H54 (cell line): ENCODE measurements at regions not wholly inside any gene's neighbourhood (a gene's known extent, or its start where the extent isn't known, plus 50 kb on each side); places are given as distances from the start of the nearest gene placed in this dataset.

ENCODE experiments used
- DNase-seq: peaks from one replicate; pipeline ENCODE4 v3.0.0; 2011; ENCODE audit warnings: low spot score, mixed read lengths; ENCODE audit not compliant: insufficient read length
- FAIRE-seq: peaks from 3 replicates; lab custom pipeline; 2011; peaks lifted over from hg19 to GRCh38; lab: Jason Lieb, UNC
- POLR2A ChIP-seq: IDR thresholded peaks from 2 replicates; pipeline ENCODE4 v1.6.1; 2011; ENCODE audit warnings: low read depth, mild to moderate bottlenecking, low read length

DNA sequence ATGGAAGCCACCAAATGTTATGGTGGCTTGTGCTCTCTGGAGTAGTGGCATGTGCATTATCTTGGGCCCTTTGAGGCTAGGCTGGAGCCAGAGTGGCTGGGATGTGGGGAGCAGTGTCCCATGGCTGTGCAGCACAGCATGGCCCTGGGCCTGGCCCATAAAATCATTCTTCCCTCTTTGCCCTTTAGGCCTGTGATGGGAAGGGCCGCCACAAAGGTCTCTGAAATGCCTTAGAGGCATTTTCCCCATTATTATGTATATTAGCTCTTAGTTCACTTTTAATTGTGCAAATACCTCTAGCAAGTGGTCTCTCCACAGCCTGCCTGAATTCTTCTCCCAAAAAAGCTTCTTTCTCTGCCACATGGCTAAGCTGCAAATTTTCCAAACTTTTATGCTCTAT lies 297.3 kb upstream of the IRAK1BP1 start:
- FAIRE-seq, result no peak
- no peak for DNase-seq

DNA sequence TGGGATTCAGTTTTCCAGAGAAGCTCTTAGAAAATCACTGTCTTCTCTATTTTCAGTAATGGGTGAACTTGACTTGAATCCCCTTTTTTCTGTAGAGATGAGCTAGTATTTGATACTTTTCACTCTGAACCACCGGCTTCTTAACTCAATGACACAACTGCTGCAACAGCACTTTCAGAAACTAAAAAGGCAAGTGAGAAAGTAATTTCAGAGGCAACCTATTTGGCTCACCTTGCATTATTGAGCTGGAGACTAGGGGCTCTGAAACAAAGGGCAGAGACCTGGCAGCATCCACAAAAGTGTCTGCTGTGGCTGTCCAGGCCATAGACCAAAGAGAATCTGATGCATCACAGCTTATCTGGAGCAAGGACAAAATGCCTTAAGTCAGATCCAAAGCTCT lies 289.8 kb upstream of the IRAK1BP1 start:
- no peak for DNase-seq
- FAIRE-seq, result no peak
- no peak for TF ChIP-seq POLR2A

More for the DNA sequence above, 297.3 kb upstream of the IRAK1BP1 start:
- TF ChIP-seq POLR2A, result no peak

GRCh38 chr6:78578430-78578829 lies 288.9 kb upstream of the IRAK1BP1 start:
- no peak for FAIRE-seq
- TF ChIP-seq POLR2A, result no peak
- DNase-seq, result no peak

GRCh38 chr6:78580923-78581322 lies 286.4 kb upstream of the IRAK1BP1 start:
- DNase-seq, result no peak
- no peak for FAIRE-seq
- no peak for TF ChIP-seq POLR2A

- FAIRE-seq (no peak), DNase-seq (no peak)
- TF ChIP-seq POLR2A, result no peak
Observed at GRCh38 chr6:78583079-78583478, 284.3 kb upstream of the IRAK1BP1 start.

- TF ChIP-seq POLR2A, result no peak
- DNase-seq (no peak), FAIRE-seq (peak; percentile 27)
Observed at GRCh38 chr6:78589436-78589835, 277.9 kb upstream of the IRAK1BP1 start.

- no peak for TF ChIP-seq POLR2A
- no peak for DNase-seq
- no peak for FAIRE-seq
Observed at GRCh38 chr6:78593898-78594667, 273.3 kb upstream of the IRAK1BP1 start.

- no peak for TF ChIP-seq POLR2A
Observed at GRCh38 chr6:78594668-78595066, 272.7 kb upstream of the IRAK1BP1 start.

GRCh38 chr6:78597966-78598365 lies 269.4 kb upstream of the IRAK1BP1 start:
- FAIRE-seq, result no peak
- no peak for DNase-seq
- no peak for TF ChIP-seq POLR2A

More at GRCh38 chr6:78594668-78595066, 272.7 kb upstream of the IRAK1BP1 start:
- DNase-seq (no peak), FAIRE-seq (no peak)

GRCh38 chr6:78598966-78599365 lies 268.4 kb upstream of the IRAK1BP1 start:
- peak; percentile 30 for DNase-seq
- TF ChIP-seq POLR2A, result no peak
- FAIRE-seq, result peak; percentile 99

- peak; percentile 52 for FAIRE-seq
- TF ChIP-seq POLR2A, result no peak
- DNase-seq, result no peak
Observed at GRCh38 chr6:78599526-78599925, 267.8 kb upstream of the IRAK1BP1 start.

DNA sequence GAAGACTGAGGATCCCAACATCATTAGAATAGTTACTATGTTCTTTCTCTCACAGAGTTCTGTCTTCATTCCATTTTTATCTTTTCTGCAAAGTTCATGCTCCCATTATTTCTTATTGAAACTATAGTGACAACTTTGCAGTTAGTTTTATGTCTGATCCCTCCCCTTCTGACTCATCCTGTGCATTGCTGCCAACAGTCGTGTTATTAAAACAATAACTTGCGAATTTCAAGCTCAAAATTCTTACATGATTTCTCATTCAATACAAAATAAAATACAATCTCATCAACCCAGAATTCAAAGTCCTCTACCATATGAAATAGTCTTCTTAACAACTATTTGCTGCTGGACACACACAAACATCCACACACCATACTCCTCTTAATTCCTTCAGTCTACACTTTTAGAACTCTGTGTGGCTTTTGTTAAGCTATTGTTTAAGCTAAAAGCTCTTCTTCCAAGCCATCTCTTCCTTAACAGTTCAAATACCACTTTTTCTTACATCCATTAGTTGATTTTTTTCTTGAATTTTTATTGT lies 261.4 kb upstream of the IRAK1BP1 start:
- no peak for TF ChIP-seq POLR2A
- FAIRE-seq (peak; percentile 85), DNase-seq (no peak)

DNA sequence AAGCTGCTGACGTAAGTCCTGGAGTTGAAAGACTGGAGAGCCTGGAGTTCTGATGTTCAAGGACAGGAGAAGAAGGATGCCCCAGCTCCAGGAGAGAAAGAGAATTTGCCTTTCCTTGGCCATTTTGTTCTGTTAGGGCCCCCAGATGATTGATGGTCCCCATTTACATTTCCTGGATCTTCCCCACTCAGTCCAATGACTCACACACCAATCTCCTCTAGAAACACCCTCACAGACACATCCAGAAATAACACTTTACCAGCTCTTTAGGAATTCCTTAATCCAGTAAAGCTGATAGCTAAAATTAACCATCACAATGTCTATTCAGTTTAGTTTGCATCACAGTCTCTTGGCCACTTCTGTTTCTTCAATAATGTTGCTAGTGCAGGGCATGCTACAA lies 260.2 kb upstream of the IRAK1BP1 start:
- DNase-seq, result no peak
- FAIRE-seq, result peak; percentile 92
- TF ChIP-seq POLR2A, result no peak

DNA sequence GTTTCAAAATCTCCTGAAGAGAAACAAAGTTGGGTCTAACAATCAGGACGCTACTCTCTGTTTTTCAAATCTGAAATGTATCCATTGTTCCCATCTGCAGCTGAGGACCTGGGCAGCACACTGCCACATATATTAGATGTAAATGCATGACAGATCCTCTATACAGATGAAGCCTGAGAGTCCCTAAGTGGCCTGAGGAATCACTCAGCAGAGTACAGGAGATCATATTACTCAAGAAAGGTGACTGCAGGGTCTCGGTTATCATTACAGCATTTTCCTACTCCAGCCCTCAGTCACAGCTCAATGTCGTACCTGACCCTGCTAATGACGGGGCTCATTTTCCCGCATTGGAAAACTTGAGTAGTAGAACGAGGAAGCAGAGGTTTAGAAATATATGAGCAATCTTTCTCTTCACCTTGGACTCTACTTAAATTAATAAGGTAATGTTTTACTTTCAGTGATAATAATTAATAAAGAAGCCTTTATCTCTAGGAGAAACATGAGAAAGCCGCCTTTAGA lies 256.2 kb upstream of the IRAK1BP1 start:
- DNase-seq (no peak), FAIRE-seq (no peak)
- no peak for TF ChIP-seq POLR2A
